GM18861 (cell line): ENCODE measurements at regions not wholly inside any gene's neighbourhood (a gene's known extent, or its start where the extent isn't known, plus 50 kb on each side); places are given as distances from the start of the nearest gene placed in this dataset.

Experiments used
- ATAC-seq: cut with Tn5 transposase; IDR thresholded peaks from one replicate; pipeline ENCODE4 v1.9.1; 2021; ENCODE audit not compliant: unreplicated experiment

DNA sequence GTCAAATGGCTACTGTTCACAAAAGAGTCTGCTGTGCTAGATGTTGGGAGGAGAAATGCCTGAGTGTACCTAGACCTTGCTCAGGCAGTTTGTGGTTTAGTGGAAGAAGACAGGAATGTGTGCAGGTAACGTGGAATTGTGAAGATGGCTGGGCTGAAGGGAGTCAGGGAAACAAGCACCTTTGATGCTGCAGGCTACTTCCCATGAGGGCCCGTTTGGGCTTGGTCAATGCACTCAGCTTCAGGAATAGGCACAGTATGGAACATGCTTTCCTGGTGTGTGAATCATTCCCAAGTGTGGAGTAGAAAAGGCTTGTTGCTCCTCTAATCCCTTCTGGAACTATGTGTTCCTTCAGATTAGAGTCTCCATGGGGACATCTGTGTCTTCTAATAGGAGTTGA, 318.3 kb upstream of the MTNR1B start:
- no peak for ATAC-seq

DNA sequence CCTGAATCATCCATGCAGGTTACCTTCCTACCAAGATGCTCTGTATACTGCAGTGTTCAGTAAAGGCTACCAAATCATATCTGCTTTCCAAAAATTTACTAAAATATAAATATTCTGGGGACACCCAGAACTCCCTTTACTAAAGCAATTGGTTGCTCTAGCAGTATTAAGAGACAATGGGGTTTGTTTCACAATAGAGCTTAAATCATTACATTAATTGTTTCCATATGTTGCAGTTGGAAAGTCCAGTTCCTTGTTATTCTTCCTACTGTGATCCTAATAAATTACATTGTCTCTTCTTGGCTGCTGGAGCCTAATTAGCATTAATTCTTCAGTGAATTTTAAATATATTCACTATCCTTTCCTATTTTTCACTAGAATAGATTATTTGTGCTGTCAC, 316.0 kb upstream of the MTNR1B start:
- no peak for ATAC-seq

DNA sequence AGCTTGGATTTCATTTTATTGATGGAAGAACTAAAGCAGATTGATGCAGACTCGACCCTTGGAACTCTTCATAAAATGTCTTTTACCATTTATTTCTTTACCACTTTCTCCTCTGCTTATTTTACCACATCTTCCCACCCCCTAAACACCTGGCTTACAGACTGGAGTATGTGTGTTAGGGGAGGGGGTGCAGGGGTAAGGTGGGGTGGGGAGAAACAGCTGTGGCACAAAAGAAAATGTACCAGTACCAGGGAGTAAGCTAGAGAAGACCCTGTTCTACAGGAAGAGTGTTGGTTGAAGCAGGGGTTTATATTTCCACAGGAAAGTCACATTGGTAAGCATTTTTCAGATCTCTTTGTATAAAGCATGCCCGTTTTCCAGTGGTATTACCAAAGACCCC, 312.7 kb upstream of the MTNR1B start:
- ATAC-seq, result no peak

DNA sequence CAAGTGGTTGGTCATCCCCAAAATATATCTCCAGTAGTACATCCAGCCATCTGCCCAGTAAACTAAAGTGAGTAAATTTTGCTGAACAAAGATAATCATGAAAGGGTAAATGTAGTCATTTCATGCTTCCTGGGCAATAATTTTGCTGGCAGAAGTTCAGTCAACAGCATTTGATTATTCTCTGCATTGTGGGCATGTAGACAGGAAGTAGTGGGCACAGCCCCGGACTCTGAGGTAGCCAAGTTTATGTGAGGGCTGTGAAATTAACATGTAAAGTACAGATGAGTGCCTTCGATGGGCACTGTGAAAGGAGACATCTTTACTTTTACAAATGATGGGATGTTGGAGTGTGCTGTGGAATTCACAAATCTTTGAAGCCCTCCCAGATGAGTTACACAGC, 312.2 kb upstream of the MTNR1B start:
- ATAC-seq, result no peak

DNA sequence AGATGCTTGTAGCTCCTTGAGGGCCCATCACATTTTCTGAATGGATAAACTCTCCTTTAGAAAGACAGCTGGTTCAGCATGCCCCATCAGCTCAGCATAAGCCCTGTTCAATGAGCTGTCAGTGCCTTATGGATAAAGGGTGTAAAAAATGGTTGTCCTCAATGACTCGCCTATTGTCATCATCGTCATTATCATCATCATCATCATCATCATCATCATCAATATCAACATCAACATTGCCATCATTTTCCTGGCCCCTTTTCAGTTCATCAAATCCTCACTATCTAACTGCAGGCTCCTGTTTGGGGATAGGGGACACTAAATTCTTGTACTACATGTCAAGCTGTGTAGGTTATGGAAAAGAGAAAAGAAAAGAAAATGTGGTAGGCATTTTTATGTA, 310.7 kb upstream of the MTNR1B start:
- no peak for ATAC-seq

DNA sequence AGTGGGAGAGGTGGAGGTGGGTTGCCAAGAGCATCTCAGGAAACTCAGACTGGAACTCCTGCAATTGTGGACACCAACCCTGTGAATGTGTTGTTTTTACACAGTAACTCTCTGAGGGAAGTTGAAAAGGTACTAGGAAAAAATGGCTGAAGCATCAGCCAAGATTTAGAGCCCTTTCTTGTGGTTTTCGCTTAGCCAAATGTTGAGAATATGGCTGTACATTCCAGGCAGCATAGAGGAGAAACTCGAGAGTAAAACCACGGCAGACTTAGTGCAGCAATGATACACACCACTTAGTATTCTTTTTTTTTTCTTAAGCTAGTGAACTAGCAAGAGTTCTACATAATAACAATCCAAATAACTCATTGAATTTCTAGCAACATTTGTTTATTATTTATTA, 309.7 kb upstream of the MTNR1B start:
- ATAC-seq, result no peak

DNA sequence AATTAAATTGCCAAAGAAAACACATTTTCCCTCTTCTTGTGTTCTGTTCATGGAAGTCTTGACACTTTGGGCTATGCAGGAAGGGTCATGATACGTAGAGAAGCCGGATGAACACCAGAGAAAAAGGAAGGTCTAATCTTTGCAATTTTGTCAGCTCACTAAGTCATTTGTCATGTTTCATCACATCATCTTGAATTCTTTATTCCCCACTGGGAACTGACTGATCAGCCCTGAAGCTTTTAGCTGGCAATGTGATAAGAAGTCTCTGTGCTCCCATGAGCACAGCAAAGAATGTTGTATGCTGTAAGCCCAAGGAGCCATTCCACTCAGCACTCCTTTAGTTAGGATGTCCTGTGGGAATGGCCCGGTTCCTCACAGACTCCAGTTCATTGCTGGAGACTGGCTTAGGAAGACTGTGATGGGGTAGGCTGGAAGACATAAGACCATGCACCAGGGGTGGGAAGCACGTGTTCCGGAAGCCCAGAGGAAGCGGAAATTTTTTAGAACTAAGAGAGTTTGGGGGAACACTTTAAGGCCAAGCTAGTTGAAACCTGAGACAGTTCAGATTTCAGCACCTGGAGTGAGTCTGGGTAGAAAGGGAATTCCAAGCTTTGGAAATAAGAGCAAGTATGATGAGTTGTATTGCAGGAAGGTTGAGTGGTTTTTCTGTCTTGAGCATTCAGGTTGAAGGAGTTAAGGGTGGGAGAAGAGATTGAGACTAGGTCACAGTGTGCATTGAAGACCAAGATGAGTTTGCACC, 306.7 kb upstream of the MTNR1B start:
- no peak for ATAC-seq

DNA sequence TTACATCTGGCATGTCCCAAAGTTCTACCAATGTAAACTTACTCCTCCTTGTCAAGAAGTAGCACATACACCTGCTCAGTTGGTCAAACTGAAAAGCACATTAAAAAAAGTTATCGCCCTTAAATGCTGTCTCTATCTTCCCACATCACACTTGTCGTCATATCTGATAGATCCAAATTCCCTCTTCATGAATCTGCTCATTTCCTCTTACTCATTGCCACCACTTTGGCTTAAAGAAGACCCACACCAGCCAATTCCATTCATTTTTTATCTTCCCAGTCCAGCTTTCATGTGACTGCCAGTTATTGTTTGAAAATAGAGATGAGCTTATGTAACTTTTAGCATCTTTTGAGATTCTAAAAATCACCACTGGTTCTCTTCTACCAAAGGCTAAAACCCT, 305.9 kb upstream of the MTNR1B start:
- no peak for ATAC-seq

DNA sequence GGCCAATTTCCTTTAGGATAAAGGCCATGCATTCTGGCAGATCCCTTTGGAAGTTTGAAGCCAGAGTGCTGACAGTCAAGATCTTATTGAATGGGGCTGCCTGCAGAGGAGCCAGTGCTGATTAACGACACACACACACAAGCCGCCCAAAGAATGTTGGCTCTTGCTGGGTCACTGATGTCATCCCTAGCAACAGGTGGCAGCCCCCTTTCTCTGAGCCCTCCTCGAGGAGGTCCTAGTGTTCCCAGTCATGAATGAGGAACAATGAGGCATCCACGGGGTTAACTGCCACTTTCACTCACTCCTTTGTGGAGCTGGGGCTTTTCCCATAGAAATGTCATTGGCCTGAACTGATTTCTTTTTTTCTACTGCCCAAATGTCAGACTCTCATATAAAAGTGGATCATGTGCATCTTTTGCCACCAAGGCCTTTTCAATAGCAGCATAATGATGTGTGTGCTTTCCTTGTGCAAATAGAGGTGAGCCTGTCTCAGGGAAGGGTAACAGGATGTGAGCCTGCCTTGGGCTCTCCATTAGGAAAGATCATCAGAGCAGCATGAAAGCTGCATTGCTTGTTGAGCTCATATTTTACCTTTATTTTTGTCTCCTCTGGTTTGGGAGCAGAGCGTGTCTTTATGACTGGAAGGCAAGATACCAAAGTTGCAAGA, 301.8 kb upstream of the MTNR1B start:
- no peak for ATAC-seq

DNA sequence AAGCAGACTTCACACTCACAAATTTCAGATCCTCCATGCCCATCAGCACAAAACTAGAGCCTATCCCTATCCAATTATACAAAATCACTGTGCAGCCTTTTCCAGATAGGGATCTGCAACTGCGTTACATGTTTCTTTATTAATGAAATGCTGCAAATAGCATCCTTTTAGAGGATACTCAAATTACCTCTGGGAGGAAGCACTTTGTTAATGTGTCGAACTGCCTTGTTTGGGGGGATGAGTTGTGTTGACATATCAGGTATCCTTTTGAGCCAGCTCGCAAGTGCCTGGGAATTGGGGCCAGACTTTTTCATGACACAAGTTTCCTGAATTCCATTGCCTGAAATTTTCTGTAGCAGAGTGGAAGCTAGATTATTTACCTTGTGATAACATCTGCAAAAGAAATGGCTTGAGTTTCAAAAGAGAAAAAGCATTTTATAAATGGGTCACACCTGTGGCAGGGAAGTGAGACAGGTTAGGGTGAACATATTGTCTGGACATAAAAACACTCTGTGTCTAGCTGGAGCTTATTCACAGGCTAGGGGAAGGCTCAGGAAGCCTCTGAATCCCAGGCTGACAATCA, 299.1 kb upstream of the MTNR1B start:
- ATAC-seq, result no peak

DNA sequence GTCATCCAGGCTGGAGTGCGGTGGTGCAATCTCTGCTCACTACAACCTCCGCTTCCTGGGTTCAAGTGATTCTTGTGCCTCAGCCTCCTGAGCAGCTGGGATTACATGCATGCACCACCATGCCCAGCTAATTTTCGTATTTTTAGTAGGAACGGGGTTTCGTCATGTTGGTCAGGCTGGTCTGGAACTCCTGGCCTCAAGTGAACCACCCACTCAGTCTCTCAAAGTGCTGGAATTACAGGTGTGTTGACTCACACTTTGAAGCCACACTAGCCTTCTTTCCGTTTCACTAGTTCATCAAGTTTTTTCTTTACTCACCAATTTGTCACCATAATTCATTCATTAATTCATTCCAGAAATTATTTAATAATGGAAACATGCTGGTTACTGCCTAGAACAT, 298.4 kb upstream of the MTNR1B start:
- ATAC-seq, result no peak

DNA sequence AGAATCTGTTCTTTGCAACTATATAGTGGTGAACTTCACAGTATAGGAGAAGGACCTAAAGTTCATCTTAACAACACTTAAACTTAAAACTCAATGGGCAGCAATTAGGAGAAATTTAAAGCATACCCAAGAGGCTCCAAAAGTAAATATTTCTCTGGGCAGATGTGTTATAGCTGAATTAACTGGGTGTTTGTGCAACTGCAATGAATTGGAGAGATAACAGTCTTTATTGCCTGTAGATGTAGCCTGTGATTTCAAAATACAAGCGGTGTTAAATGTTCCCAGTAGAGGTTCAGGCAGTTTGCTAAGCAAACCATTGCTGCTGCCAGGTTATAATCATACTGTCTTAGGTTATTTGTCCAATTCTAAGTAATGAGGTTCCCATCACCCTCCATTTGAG, 294.1 kb upstream of the MTNR1B start:
- no peak for ATAC-seq

DNA sequence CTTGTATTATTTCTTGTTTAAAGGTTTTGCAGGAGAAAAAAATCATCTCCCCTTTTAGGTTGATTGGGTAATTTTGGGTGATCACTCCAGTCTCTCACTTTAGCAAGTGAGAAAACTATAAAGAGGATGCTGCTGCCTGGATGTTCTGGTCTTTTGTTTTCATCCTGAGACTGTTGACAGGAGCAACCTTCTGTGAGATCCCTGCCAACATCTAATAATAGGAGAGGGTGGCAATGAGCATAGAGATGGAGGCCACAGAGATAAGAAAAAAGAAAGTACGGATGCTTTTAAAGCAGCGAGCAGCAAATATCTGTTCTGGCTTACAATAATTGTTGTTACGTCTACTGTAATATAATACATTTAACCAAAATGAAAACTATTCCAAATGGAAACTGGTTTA, 293.6 kb upstream of the MTNR1B start:
- no peak for ATAC-seq

DNA sequence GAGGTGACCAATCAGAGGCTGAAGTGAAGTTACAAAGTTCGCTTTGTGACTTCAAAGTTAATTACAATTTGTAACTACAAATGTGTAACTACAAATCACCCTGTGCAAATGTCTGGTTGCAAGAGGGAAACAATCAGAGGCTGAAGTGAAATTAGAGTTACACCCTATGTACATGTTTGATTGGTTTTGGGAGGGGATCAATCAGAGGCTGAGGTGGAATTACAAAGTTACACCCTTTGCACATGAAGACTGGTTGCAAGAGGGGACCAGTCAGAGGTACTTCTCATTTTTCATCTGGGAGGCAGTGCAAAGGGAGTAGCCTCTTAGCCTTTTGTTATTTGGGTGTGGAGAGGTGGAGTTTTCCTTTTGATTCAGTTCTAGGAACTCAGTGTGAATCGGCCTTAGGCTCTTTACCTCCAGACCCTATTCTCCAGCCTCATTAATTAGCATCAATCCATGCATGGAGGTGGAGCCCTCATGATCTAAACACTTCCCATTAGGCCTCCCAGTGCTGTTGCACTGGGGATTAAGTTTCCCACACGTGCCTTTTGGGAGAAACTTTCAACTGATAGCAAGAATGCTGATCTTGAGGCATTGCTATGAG, 291.3 kb upstream of the MTNR1B start:
- ATAC-seq, result no peak

DNA sequence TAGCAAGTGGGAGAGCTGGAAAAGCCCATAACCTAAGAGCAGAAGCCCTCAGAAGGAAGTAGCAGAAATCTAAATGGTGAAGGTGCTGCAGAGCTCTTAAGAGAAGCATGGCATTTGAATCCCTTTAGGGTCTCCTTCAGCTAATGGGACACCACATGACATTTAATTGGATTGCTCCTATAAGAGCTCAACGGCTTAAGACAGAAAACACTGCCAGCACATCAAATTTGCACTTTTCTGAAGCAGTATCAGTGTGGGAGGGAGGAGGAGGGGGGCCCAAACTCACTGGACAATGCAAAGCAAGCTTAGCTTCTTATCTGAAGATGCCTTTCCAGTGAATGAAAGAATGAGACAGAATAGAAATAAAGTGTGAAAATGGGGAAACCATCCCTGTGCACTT, 287.9 kb upstream of the MTNR1B start:
- ATAC-seq, result no peak

DNA sequence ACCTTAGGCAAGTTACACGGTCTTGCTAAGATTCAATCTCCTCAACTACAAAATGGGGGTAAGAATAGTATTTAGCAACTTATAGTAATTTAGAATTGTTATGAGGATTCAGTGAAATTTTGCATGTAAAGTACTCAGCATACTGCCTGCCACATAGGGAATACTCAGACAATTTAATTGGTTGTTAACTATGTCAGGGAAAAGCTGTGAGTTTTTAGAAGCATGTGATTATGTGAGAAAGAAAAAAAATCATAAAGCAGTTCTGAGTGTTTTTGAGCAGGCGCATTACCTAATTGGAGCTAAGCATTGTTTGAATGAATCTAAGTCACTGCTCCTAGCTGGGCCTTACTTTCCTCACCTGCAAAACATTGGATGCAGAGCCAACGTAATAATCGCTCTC, 287.3 kb upstream of the MTNR1B start:
- ATAC-seq, result no peak

DNA sequence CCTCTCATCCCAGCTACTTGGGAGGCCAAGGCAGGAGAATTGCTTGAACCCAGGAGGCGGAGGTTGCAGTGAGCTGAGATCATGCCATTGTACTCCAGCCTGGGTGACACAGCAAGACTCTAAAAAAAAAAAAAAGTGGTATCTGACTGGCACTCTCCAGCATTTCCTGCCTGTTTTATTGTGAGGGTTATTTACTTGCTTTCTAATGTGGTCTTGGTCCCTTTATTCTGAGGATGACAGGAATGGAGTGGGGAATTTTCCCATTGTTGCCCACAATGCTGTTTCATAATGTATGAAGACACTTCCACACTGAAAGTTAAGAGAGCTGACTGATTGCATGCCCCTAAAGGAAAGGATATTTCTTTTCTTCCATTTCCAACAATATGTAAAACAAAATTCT, 286.5 kb upstream of the MTNR1B start:
- no peak for ATAC-seq

DNA sequence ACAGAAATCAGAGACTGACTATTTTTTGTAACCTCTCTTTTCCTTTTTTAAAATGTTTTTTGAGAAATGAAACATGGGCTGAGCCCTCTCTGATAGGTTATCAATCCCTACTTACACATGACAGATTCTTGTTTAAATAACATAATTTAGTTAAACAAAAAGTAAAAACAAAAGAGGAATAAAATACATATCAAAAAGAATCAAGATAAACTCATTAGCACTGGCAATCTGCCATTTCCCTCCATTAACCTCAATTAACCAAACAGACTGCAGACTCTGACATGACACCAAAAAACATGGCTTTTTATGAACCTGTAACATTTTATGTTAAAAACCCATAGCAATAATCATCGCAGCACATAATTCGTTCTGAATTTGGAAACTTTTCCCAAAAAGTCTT, 284.4 kb upstream of the MTNR1B start:
- ATAC-seq, result no peak

DNA sequence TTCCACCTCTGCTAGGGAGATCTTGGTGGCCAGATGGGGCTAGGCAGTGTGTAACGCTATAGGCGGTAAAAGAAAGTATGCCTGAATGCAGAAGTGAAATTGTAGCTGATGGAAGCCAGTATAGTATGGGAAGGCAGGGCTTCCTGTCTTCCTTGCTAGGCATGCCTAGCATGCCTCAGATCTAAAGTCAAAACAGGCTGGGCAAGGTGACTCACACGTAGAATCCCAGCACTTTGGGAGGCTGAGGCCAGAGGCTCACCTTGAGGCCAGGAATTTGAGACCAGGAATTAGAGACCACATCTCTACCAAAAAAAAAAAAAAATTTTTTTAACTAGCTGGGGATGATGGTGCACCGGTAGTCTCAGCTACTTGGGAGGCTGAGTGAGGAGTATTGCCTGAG, 281.7 kb upstream of the MTNR1B start:
- ATAC-seq, result no peak

DNA sequence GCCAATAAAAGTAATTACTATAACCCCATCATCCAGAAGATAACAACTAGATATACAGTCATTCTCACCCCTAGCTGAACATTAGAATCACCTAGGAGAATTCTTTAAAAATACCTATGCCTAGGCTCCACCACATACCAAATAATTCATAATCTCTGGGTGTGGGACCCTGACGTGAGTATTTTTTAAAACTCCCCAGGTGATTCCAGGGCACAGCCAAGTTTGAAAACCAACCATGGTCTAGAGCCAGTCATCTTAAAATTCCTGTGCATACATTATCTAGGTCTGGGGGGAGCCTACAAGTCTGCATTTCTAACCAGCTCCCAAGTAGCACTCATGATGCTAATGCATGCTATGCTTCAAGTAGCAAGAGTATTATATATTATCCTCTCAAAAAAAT, 281.0 kb upstream of the MTNR1B start:
- no peak for ATAC-seq

DNA sequence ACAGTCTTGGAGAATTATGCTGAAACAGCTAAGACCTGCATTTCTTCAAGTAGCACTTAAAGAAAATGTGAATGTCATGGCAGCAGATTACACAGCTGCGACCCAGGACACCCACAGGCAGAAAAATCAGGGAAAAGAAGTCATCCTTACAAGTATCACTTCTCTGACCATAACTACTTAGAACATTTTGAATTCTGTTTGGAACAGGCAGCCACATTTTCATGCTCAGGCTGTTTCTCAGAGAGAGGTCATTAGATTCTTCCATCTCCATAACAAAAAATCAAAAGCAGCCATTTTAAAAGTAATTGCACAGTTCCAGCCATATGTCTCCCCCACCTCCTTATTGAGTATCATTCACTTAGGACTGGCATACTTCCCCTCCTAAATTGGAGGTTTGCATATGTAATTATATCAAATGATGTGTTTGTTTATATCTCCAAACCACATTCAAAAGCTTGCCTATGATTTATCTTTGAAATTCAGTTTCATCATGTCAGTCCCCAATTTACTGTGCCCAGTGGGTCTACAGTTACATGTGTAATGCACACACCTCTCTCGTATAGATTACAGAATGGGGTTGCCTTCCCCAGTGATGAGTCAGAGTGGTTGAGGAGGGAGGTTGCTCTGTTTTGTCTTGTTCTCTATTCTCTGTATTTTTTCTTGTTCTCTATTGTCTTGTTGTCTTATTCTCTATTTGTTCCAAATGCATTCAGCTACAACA, 276.5 kb upstream of the MTNR1B start:
- ATAC-seq, result no peak

DNA sequence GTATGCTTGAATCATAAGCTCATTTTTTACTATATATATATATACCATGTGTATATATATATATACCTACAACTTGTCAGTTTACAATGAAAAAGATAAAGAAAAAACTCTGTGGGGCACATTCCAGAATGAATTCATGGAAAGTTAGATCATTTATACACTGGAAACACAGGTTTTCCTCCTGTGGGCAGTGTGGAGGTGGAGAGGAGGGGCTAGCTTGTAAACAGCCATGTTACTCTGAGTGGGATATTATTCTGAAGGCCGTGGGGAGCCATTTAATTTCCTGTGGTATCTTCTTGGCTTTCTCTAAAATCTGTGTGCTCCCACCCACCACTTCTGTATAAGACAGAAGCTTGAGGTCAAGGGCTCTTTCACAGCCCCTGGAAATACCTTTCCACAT, 273.4 kb upstream of the MTNR1B start:
- ATAC-seq, result no peak
